ENCODE measurements at regions not wholly inside any gene's neighbourhood (a gene's known extent, or its start where the extent isn't known, plus 50 kb on each side); places are given as distances from the start of the nearest gene placed in this dataset.
A peak's percentile ranks its signal among the peaks of the same experiment; 100 is the strongest.

- Mint-ChIP-seq H3K27me3 (ENCODE audit: insufficient read depth, unreplicated experiment) (peaks cover 6% of the 10 kb centered on the region), H3K27ac (ENCODE audit: unreplicated experiment) (no peak overlapping the region), H3K4me1 (ENCODE audit: low read depth, unreplicated experiment) (peaks cover 5% of the 10 kb centered on the region), H3K9me3 (ENCODE audit: unreplicated experiment) (no peaks in the 10 kb centered on the region), H3K36me3 (ENCODE audit: insufficient read depth, unreplicated experiment) (no peaks in the 10 kb centered on the region), H3K4me3 (ENCODE audit: unreplicated experiment) (no peak overlapping the region)
- H3K4me1 ChIP-seq: peaks cover 3% of the 10 kb centered on the region; the same call in 1 of the 2 replicates
- no peak for TF ChIP-seq CTCF (IDR thresholded peaks at IDR 0.05; ENCODE audit: insufficient read depth in 1 of 2, low read depth in 1 of 2, low read length in 1 of 2, severe bottlenecking in 1 of 2, unreplicated experiment in 1 of 2)
- DNase-seq: no peak
- H3K9me3 ChIP-seq: no peaks in the 10 kb centered on the region
- CTCF ChIA-PET: no interaction called here
- H3K4me3 ChIP-seq (ENCODE audit: low read depth, low read length): no peak overlapping the region
- no peaks in the 10 kb centered on the region for H3K27me3 ChIP-seq (replicated peaks; ENCODE audit: control insufficient read depth, insufficient read depth, low read length)
- POLR2A ChIA-PET: no interaction called here
- BruUV-seq (replicated peaks): no TSS peak
- H3K36me3 ChIP-seq (ENCODE audit: control insufficient read depth, insufficient read depth, low read length): no peaks in the 10 kb centered on the region
- intact Hi-C loops (cut with micrococcal nuclease; ENCODE audit: unreplicated experiment): no loop called here
These were observed 73.5 kb upstream of the GALNT9 start for GRCh38 chr12:132402831-132403416.

DNA sequence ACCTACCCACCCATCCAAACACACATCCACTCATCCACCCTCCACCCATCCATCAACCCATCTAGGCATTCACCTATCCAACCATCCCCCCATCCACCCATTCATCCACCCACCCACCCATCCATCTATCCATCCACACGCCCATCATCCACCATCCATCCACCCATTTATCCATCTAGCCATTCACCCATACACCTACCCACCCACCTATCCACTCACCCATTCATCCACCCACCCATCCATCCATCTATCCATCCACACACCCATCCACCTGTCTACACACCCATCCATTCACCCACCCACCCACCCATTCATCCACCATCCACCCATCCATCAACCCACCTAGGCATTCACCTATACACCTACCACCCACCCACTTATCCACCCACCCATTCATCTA lies 72.6 kb upstream of the GALNT9 start:
- H3K4me1 ChIP-seq: peaks cover 3% of the 10 kb centered on the region; the same call in 1 of the 2 replicates
- H3K36me3 Mint-ChIP-seq (ENCODE audit: insufficient read depth, unreplicated experiment): no peaks in the 10 kb centered on the region
- H3K9me3 Mint-ChIP-seq (ENCODE audit: unreplicated experiment): no peaks in the 10 kb centered on the region
- no peaks in the 10 kb centered on the region for H3K9me3 ChIP-seq
- CTCF ChIA-PET: no interaction called here
- no peak overlapping the region for H3K4me3 Mint-ChIP-seq (ENCODE audit: unreplicated experiment)
- no peak for DNase-seq
- H3K27me3 ChIP-seq (replicated peaks; ENCODE audit: control insufficient read depth, insufficient read depth, low read length): no peaks in the 10 kb centered on the region
- no peak overlapping the region for H3K27ac Mint-ChIP-seq (ENCODE audit: unreplicated experiment)
- no peaks in the 10 kb centered on the region for H3K36me3 ChIP-seq (ENCODE audit: control insufficient read depth, insufficient read depth, low read length)
- intact Hi-C loops (cut with micrococcal nuclease; ENCODE audit: unreplicated experiment): no loop called here
- POLR2A ChIA-PET: no interaction called here
- peaks cover 6% of the 10 kb centered on the region for H3K27me3 Mint-ChIP-seq (ENCODE audit: insufficient read depth, unreplicated experiment)
- no peak overlapping the region for H3K4me3 ChIP-seq (ENCODE audit: low read depth, low read length)
- no peak for TF ChIP-seq CTCF (IDR thresholded peaks at IDR 0.05; ENCODE audit: insufficient read depth in 1 of 2, low read depth in 1 of 2, low read length in 1 of 2, severe bottlenecking in 1 of 2, unreplicated experiment in 1 of 2)
- H3K4me1 Mint-ChIP-seq (ENCODE audit: low read depth, unreplicated experiment): peaks cover 15% of the 10 kb centered on the region
- BruUV-seq (replicated peaks): no TSS peak

GRCh38 chr12:132400011-132400641 lies 70.7 kb upstream of the GALNT9 start:
- H3K27me3 ChIP-seq (replicated peaks; ENCODE audit: control insufficient read depth, insufficient read depth, low read length): no peaks in the 10 kb centered on the region
- ChIA-PET CTCF (no interaction called here), POLR2A (no interaction called here)
- H3K4me1 ChIP-seq: peaks cover 11% of the 10 kb centered on the region
- H3K36me3 ChIP-seq (ENCODE audit: control insufficient read depth, insufficient read depth, low read length): no peaks in the 10 kb centered on the region
- H3K4me3 Mint-ChIP-seq (ENCODE audit: unreplicated experiment): no peak overlapping the region
- H3K9me3 ChIP-seq: no peaks in the 10 kb centered on the region
- peaks cover 6% of the 10 kb centered on the region for H3K27me3 Mint-ChIP-seq (ENCODE audit: insufficient read depth, unreplicated experiment)
- BruUV-seq (replicated peaks): no TSS peak
- DNase-seq: peak in 1 of 2 experiments; percentile 25
- H3K27ac Mint-ChIP-seq (ENCODE audit: unreplicated experiment): no peak overlapping the region
- H3K36me3 Mint-ChIP-seq (ENCODE audit: insufficient read depth, unreplicated experiment): no peaks in the 10 kb centered on the region
- TF ChIP-seq CTCF (IDR thresholded peaks at IDR 0.05; ENCODE audit: insufficient read depth in 1 of 2, low read depth in 1 of 2, low read length in 1 of 2, severe bottlenecking in 1 of 2, unreplicated experiment in 1 of 2): no peak
- intact Hi-C loops (cut with micrococcal nuclease; ENCODE audit: unreplicated experiment): no loop called here
- no peak overlapping the region for H3K4me3 ChIP-seq (ENCODE audit: low read depth, low read length)
- peaks cover 17% of the 10 kb centered on the region for H3K4me1 Mint-ChIP-seq (ENCODE audit: low read depth, unreplicated experiment)
- no peaks in the 10 kb centered on the region for H3K9me3 Mint-ChIP-seq (ENCODE audit: unreplicated experiment)

Data from Caco-2 (cell line).